Skeletal muscle tissue (tissue), 3 donors: ENCODE measurements at regions not wholly inside any gene's neighbourhood (a gene's known extent, or its start where the extent isn't known, plus 50 kb on each side); places are given as distances from the start of the nearest gene placed in this dataset.
"Not testable (repeated sequence)": the region's sequence is repeated elsewhere in the genome, so short reads cannot be mapped to it uniquely, and the experiment has no call there.

ENCODE experiments used
- H3K27ac ChIP-seq: one replicate; pipeline ENCODE4 v1.7.0; 2013; ENCODE audit warnings: mild to moderate bottlenecking, low read depth, low read length, inconsistent platforms
- H3K27me3 ChIP-seq, 3 donors: one replicate each; pipeline ENCODE4 v1.7.0; 2013; ENCODE audit warnings: low read length in 3 of 3; ENCODE audit not compliant: control insufficient read depth in 3 of 3, insufficient read depth in 3 of 3
- H3K36me3 ChIP-seq, 3 donors: one replicate each; pipeline ENCODE4 v1.7.0; 2013; ENCODE audit warnings: low read length in 3 of 3; ENCODE audit not compliant: control insufficient read depth in 3 of 3, insufficient read depth in 3 of 3
- H3K4me1 ChIP-seq, 3 donors: one replicate each; pipeline ENCODE4 v1.7.0; 2013; ENCODE audit warnings: low read length in 3 of 3, mild to moderate bottlenecking in 3 of 3; ENCODE audit not compliant: control insufficient read depth in 3 of 3, insufficient read depth in 3 of 3
- H3K4me3 ChIP-seq, 3 donors: one replicate each; pipeline ENCODE4 v1.7.0; 2013; ENCODE audit warnings: low read length in 3 of 3
- H3K9ac ChIP-seq, 3 donors: one replicate each; pipeline ENCODE4 v1.7.0; 2013; ENCODE audit warnings: low read length in 3 of 3, mild to moderate bottlenecking in 3 of 3, moderate library complexity in 2 of 3, low read depth in 1 of 3
- H3K9me3 ChIP-seq, 3 donors: one replicate each; pipeline ENCODE4 v1.7.0; 2013; ENCODE audit warnings: low read length in 3 of 3; ENCODE audit not compliant: control insufficient read depth in 3 of 3
- donor health status: Osteomylitis.

- Histone ChIP-seq H3K4me3 (no peak overlapping the region), H3K4me1 (peaks cover 2 to 4% (median 3%) of the 10 kb centered on the region in 3 donors), H3K9me3 (no peaks in the 10 kb centered on the region), H3K27me3 (no peaks in the 10 kb centered on the region), H3K9ac (no peak overlapping the region), H3K27ac (no peak overlapping the region), H3K36me3 (no peaks in the 10 kb centered on the region)
Observed at GRCh38 chr10:3325954-3326750, 153.6 kb upstream of the PITRM1 start.

GRCh38 chr10:3324612-3325038, 152.0 kb upstream of the PITRM1 start:
- Histone ChIP-seq H3K9me3 (no peaks in the 10 kb centered on the region), H3K27me3 (no peaks in the 10 kb centered on the region), H3K4me1 (peaks cover 2 to 4% (median 3%) of the 10 kb centered on the region in 3 donors), H3K27ac (no peak overlapping the region), H3K4me3 (no peak overlapping the region), H3K9ac (no peak overlapping the region), H3K36me3 (no peaks in the 10 kb centered on the region)

GRCh38 chr10:3323865-3324498, 151.4 kb upstream of the PITRM1 start:
- H3K36me3 ChIP-seq: no peaks in the 10 kb centered on the region
- no peak overlapping the region for H3K27ac ChIP-seq

GRCh38 chr10:3321123-3321522, 148.5 kb upstream of the PITRM1 start:
- H3K9me3 ChIP-seq: no peaks in the 10 kb centered on the region
- H3K4me1 ChIP-seq: peaks cover 2 to 4% (median 3%) of the 10 kb centered on the region in 3 donors
- no peak overlapping the region for H3K27ac ChIP-seq
- no peak overlapping the region for H3K4me3 ChIP-seq
- H3K9ac ChIP-seq: no peak overlapping the region
- H3K36me3 ChIP-seq: no peaks in the 10 kb centered on the region
- H3K27me3 ChIP-seq: no peaks in the 10 kb centered on the region

More at GRCh38 chr10:3323865-3324498, 151.4 kb upstream of the PITRM1 start:
- no peak overlapping the region for H3K9ac ChIP-seq
- no peaks in the 10 kb centered on the region for H3K27me3 ChIP-seq
- H3K4me3 ChIP-seq: no peak overlapping the region
- no peaks in the 10 kb centered on the region for H3K9me3 ChIP-seq
- H3K4me1 ChIP-seq: peaks cover 2 to 4% (median 3%) of the 10 kb centered on the region in 3 donors

GRCh38 chr10:3319811-3320226, 147.2 kb upstream of the PITRM1 start:
- H3K4me3 ChIP-seq: no peak overlapping the region
- H3K4me1 ChIP-seq: peaks cover 2 to 4% (median 3%) of the 10 kb centered on the region in 3 donors
- no peak overlapping the region for H3K9ac ChIP-seq
- peaks cover 0 to under 1% (median 0%) of the 10 kb centered on the region in 3 donors for H3K27me3 ChIP-seq
- no peaks in the 10 kb centered on the region for H3K36me3 ChIP-seq
- H3K9me3 ChIP-seq: no peaks in the 10 kb centered on the region
- no peak overlapping the region for H3K27ac ChIP-seq

- not testable (repeated sequence) for H3K4me1 ChIP-seq, H3K36me3 ChIP-seq, H3K4me3 ChIP-seq, H3K9ac ChIP-seq, H3K27ac ChIP-seq, H3K27me3 ChIP-seq, H3K9me3 ChIP-seq
Observed at GRCh38 chr10:3318480-3318807, 145.9 kb upstream of the PITRM1 start.

- not testable (repeated sequence) for H3K27ac ChIP-seq, H3K9ac ChIP-seq, H3K4me3 ChIP-seq, H3K27me3 ChIP-seq, H3K9me3 ChIP-seq, H3K36me3 ChIP-seq, H3K4me1 ChIP-seq
Observed at GRCh38 chr10:3317553-3318479, 145.2 kb upstream of the PITRM1 start.

- H3K9me3 ChIP-seq, H3K9ac ChIP-seq, H3K4me1 ChIP-seq, H3K27me3 ChIP-seq, H3K27ac ChIP-seq, H3K4me3 ChIP-seq, H3K36me3 ChIP-seq: not testable (repeated sequence)
Observed at GRCh38 chr10:3314445-3315085, 142.0 kb upstream of the PITRM1 start.

GRCh38 chr10:3313784-3314444, 141.3 kb upstream of the PITRM1 start:
- H3K27me3 ChIP-seq, H3K4me3 ChIP-seq, H3K9ac ChIP-seq, H3K36me3 ChIP-seq, H3K27ac ChIP-seq, H3K9me3 ChIP-seq, H3K4me1 ChIP-seq: not testable (repeated sequence)
